HG03575 (cell line): ENCODE measurements at regions not wholly inside any gene's neighbourhood (a gene's known extent, or its start where the extent isn't known, plus 50 kb on each side); places are given as distances from the start of the nearest gene placed in this dataset.
A peak's percentile ranks its signal among the peaks of the same experiment; 100 is the strongest.

Experiments
- ATAC-seq: cut with Tn5 transposase; IDR thresholded peaks from one replicate; pipeline ENCODE4 v1.9.1; 2021; ENCODE audit not compliant: unreplicated experiment, insufficient number of reproducible peaks, low FRiP score; ENCODE audit errors: extremely low read depth

- no peak for ATAC-seq
Observed at GRCh38 chr10:83673316-83673715, 466.0 kb upstream of the GHITM start.

DNA sequence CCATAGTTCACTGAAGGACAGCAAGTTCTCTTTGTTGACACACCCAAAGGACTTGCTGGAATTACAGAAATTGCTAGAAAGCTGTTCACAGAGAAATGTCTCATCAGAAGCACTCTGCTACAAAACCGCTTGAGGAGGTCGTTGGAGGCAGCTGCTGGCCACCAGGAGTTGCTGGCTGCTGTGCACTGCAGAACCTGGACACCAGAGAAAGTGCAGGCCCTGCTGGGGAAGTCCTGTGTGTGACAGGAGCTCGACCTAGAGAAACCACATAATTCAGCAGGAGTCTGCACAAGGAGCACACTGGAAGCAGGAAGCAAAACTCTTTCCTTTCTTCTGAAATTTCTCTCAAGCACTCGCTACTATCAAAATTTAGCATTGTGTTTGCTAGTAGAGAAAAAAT lies 461.5 kb upstream of the GHITM start:
- ATAC-seq: no peak

- no peak for ATAC-seq
Observed at GRCh38 chr10:83678850-83679249, 460.5 kb upstream of the GHITM start.

DNA sequence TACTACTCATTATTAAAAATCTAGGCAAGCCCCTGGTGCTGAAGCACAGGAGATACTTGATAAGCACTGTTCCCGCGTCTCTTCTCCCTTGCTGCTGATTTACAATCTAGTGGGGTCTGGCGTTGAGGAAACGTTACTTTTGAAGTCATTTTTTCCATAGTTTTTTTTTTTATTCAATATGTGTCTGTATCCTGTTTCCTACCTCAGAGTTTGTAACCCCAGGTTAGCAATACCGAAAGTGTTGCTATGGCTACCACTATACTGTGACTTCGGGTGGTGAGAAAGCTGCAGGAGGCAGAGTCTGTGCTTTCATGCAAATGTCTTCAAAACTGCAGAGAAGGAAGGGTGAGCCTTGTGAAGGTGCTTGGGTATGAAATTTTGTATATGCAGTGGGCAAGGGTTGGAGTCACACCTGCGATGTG lies 458.8 kb upstream of the GHITM start:
- ATAC-seq: peak; percentile 99

GRCh38 chr10:83682414-83682813 lies 456.9 kb upstream of the GHITM start:
- ATAC-seq: no peak

GRCh38 chr10:83685458-83685857 lies 453.9 kb upstream of the GHITM start:
- ATAC-seq: no peak

GRCh38 chr10:83691791-83692596 lies 447.3 kb upstream of the GHITM start:
- no peak for ATAC-seq

- no peak for ATAC-seq
Observed at GRCh38 chr10:83698899-83699298, 440.4 kb upstream of the GHITM start.

- no peak for ATAC-seq
Observed at GRCh38 chr10:83701799-83702198, 437.5 kb upstream of the GHITM start.

DNA sequence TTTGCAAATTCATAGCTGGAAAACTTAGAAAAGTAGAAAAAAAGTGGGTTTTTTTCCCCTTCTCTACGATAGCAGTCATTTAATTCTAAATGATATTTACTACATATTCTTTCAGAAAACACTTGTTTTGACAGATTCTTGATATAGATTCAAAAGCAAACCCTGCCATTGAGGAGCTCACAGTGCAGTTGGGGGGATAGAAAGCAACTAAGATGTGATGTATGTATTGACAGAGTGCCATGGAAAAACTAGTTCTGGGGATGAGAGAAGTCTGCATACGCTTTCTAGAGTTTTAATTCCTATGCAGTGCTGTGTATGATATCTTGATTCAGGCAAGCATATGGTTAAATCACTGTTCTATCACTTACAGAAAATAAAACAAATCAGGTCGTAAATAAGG lies 436.6 kb upstream of the GHITM start:
- ATAC-seq: no peak

- ATAC-seq: no peak
Observed at GRCh38 chr10:83706120-83706519, 433.2 kb upstream of the GHITM start.

- no peak for ATAC-seq
Observed at GRCh38 chr10:83706952-83707582, 432.2 kb upstream of the GHITM start.

DNA sequence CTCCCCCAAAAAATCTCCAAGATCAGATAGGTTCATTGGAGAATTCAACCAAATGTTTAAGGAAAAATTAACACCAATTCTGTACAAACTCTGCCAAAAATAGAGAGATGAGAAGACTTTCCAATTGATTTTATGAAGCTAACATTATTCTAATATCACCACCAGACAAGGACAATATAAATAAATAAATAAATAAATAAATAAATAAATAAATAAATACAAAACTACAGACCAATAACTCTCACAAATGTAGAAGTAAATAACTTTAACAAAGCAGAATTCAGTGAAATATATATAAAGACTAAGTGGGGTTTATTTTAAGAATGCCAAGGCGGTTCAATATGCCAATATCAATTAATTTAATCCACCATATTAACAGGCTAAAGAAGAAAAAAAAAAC lies 425.9 kb upstream of the GHITM start:
- no peak for ATAC-seq

GRCh38 chr10:83723080-83723479 lies 416.2 kb upstream of the GHITM start:
- no peak for ATAC-seq

DNA sequence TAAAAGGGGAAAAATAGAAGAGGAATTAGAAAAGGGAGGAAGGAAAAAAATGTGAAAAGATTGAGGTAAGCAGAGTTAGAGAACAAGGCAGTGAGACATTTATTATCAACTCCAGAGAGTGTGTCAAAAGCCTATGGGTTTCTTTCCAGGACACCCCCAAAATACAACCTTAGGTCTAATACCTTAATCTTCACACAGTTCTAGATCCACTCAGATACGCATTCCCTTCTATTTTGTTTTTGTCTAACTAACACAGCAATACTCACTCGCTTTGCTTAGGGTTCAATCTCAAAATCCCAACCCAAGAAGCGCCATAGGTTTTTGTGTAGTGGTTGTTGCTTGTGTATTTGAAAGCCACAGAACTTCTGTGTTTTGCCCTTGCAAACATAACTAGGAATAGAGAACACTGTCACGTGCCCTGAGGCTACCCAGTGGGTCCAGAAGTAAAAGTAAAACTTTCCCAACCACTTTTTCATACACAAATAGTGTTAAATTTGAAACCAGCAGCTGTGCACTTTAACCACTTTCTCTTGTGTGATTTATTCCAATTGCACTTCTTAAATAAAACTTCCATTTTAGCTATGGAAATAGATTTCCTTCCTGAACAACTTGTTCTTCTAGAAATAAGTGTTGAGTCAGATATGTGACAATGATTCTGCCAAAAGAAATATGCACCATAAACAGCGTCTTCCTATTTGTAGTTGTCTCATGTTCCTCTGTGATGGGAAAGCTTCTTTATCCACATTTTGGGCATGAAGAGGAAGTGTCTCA lies 414.7 kb upstream of the GHITM start:
- peak; percentile 77 for ATAC-seq

DNA sequence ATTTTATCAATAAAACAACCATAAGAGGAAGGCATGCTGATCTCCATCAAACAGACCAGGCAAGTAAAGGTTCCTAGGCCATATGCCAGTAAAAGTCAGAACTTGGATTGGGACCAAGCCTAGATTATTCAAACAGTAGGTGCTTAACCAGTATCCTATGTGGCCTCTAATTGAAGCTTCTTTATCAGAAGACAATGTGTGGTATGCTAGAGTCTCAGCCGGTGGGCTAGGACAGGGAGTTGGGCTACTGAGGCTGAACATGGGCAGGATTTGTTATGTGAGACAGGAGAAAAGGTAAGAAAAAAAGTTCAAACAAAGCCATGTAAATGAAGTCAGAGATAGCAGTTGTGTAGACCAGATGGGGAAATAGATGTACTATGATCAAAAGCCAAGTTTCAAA lies 413.7 kb upstream of the GHITM start:
- ATAC-seq: no peak

DNA sequence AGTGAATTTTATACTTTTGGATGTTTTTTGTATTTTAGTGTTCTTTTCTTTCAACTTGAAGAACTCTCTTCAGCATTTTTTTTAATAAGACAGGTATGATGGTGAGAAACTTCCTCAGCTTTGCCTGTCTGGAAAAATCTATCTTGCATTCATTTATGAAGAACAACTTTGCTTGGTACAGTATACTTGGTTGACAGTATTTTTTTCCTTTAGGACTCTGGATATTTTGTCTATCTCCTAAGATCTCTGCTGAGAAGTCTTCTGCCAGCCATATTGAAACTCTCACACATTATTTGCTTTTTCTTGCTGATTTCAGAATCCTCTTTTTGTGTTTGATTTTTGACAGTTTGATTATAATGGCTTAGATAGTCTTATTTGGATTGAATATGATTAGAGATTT lies 405.0 kb upstream of the GHITM start:
- no peak for ATAC-seq

- no peak for ATAC-seq
Observed at GRCh38 chr10:83736008-83736407, 403.3 kb upstream of the GHITM start.

- no peak for ATAC-seq
Observed at GRCh38 chr10:83750604-83751003, 388.7 kb upstream of the GHITM start.

GRCh38 chr10:83753490-83753889 lies 385.8 kb upstream of the GHITM start:
- ATAC-seq: no peak
